ENCODE measurements at regions not wholly inside any gene's neighbourhood (a gene's known extent, or its start where the extent isn't known, plus 50 kb on each side); places are given as distances from the start of the nearest gene placed in this dataset.

DNA sequence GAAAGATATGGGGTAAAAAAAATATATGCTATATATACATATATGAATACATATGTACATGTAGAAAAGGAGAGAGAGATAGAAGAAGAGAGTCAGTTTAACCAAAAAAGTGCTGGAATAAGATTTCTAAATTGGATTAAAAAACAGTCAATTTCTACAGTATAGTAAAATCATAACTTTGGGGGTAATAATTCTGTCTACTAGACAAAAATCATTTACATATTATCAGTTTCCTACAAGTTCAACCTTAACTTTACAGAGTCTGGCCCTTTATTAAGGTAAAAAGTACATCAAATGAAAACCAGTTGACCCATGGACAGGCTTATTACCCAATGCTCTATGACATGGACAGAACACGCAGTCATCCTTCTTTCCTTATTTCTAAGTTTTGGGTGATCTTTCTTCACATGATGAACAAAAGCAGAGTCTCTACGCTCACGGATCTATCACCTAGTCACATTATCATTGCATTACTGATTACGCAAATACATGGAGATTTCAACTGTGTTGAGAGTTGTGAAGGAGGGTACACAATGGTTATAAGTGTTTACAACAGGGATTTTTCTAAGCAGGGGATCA is 63.9 kb upstream of the SMIM36 start:
- no peak overlapping the region for H3K4me3 ChIP-seq (ENCODE audit: low read length in 2 of 2)
- H3K9ac ChIP-seq (ENCODE audit: low read depth, low read length, poor library complexity), result no peak overlapping the region
- H2BK5ac ChIP-seq (ENCODE audit: low read length), result no peak overlapping the region
- H3K4me1 ChIP-seq (ENCODE audit: control insufficient read depth in 2 of 2, insufficient read depth in 1 of 2, low read depth in 1 of 2, low read length in 2 of 2), result peaks cover 0 to 4% of the 10 kb centered on the region in 2 donors
- no peak overlapping the region for H3K23ac ChIP-seq (ENCODE audit: low read depth, low read length, poor library complexity)
- no peak overlapping the region for H3K4ac ChIP-seq (ENCODE audit: low read length)
- no peak overlapping the region for H2AFZ ChIP-seq (ENCODE audit: low read length)
- H4K8ac ChIP-seq (ENCODE audit: low read depth, low read length), result no peak overlapping the region
- no peaks in the 10 kb centered on the region for H3K27me3 ChIP-seq (ENCODE audit: control insufficient read depth in 3 of 3, insufficient read depth in 3 of 3, low read depth in 1 of 3, low read length in 3 of 3)
- DNase-seq (ENCODE audit: low spot score), result no peak
- WGBS, 2 donors (ENCODE audit: extremely low coverage in 2 of 2, insufficient read length in 2 of 2, insufficient replicate concordance in 1 of 2), result no CpG with 5 or more reads among the region's 4 CpGs
- no peak overlapping the region for H2AK5ac ChIP-seq (ENCODE audit: low read depth, low read length)
- H3K79me1 ChIP-seq (ENCODE audit: low read depth, low read length), result no peaks in the 10 kb centered on the region
- no peak overlapping the region for H4K91ac ChIP-seq (ENCODE audit: low read depth, low read length, poor library complexity)
- H3K14ac ChIP-seq (ENCODE audit: low read length), result no peak overlapping the region
- no peak overlapping the region for H2BK12ac ChIP-seq (ENCODE audit: low read length)
- H3K27ac ChIP-seq (replicated peaks; ENCODE audit: low read length), result no peak overlapping the region
- no peak overlapping the region for H2BK120ac ChIP-seq (ENCODE audit: low read depth, low read length)
- H3K18ac ChIP-seq (ENCODE audit: low read length), result no peak overlapping the region
- no peak overlapping the region for H2BK15ac ChIP-seq (ENCODE audit: low read length)
- H3K4me2 ChIP-seq (ENCODE audit: insufficient read depth, low read length, poor library complexity, severe bottlenecking), result no peak overlapping the region
- no peaks in the 10 kb centered on the region for H3K9me3 ChIP-seq (replicated peaks in 1 of 2; ENCODE audit: control insufficient read depth in 2 of 2, insufficient read depth in 1 of 2, low read depth in 1 of 2, low read length in 2 of 2)
- H3K36me3 ChIP-seq (replicated peaks in 1 of 2; ENCODE audit: control insufficient read depth in 2 of 2, insufficient read depth in 2 of 2, low read length in 2 of 2), result no peaks in the 10 kb centered on the region

DNA sequence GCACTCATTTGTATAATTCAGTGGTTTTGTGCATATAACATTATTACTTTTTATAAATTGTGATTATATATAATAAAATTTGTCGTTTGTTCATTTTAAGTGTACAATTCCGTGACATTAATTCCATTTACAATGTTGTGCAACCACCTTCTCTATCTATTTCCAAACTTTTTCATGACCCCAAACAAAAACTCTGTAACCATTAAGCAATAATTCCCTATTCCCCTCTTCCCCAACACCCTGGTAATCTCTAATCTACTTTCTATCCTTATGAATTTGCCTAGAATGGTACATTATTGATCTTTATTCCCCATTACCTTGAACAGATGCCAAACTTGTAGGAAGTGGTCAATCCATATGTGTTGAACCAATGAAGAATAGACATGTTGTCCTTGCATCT is 61.3 kb upstream of the SMIM36 start:
- H3K9ac ChIP-seq (ENCODE audit: low read depth, low read length, poor library complexity), result no peak overlapping the region
- H3K27me3 ChIP-seq (ENCODE audit: control insufficient read depth in 3 of 3, insufficient read depth in 3 of 3, low read depth in 1 of 3, low read length in 3 of 3), result no peaks in the 10 kb centered on the region
- no peak overlapping the region for H3K18ac ChIP-seq (ENCODE audit: low read length)
- no peak overlapping the region for H2BK15ac ChIP-seq (ENCODE audit: low read length)
- H3K27ac ChIP-seq (replicated peaks; ENCODE audit: low read length), result no peak overlapping the region
- no peak for DNase-seq (ENCODE audit: low spot score)
- H3K4ac ChIP-seq (ENCODE audit: low read length), result no peak overlapping the region
- peaks cover 0 to 4% of the 10 kb centered on the region in 2 donors for H3K4me1 ChIP-seq (ENCODE audit: control insufficient read depth in 2 of 2, insufficient read depth in 1 of 2, low read depth in 1 of 2, low read length in 2 of 2)
- no CpG with 5 or more reads among the region's 2 CpGs for WGBS, 2 donors (ENCODE audit: extremely low coverage in 2 of 2, insufficient read length in 2 of 2, insufficient replicate concordance in 1 of 2)
- H3K4me3 ChIP-seq (ENCODE audit: low read length in 2 of 2), result no peak overlapping the region
- H4K91ac ChIP-seq (ENCODE audit: low read depth, low read length, poor library complexity), result no peak overlapping the region
- H3K9me3 ChIP-seq (replicated peaks in 1 of 2; ENCODE audit: control insufficient read depth in 2 of 2, insufficient read depth in 1 of 2, low read depth in 1 of 2, low read length in 2 of 2), result no peaks in the 10 kb centered on the region
- no peak overlapping the region for H2BK5ac ChIP-seq (ENCODE audit: low read length)
- no peak overlapping the region for H2BK12ac ChIP-seq (ENCODE audit: low read length)
- no peak overlapping the region for H2AK5ac ChIP-seq (ENCODE audit: low read depth, low read length)
- no peak overlapping the region for H2AFZ ChIP-seq (ENCODE audit: low read length)
- no peak overlapping the region for H2BK120ac ChIP-seq (ENCODE audit: low read depth, low read length)
- H3K14ac ChIP-seq (ENCODE audit: low read length), result no peak overlapping the region
- H3K23ac ChIP-seq (ENCODE audit: low read depth, low read length, poor library complexity), result no peak overlapping the region
- H3K79me1 ChIP-seq (ENCODE audit: low read depth, low read length), result no peaks in the 10 kb centered on the region
- no peak overlapping the region for H3K4me2 ChIP-seq (ENCODE audit: insufficient read depth, low read length, poor library complexity, severe bottlenecking)
- H3K36me3 ChIP-seq (replicated peaks in 1 of 2; ENCODE audit: control insufficient read depth in 2 of 2, insufficient read depth in 2 of 2, low read length in 2 of 2), result no peaks in the 10 kb centered on the region
- H4K8ac ChIP-seq (ENCODE audit: low read depth, low read length), result no peak overlapping the region

DNA sequence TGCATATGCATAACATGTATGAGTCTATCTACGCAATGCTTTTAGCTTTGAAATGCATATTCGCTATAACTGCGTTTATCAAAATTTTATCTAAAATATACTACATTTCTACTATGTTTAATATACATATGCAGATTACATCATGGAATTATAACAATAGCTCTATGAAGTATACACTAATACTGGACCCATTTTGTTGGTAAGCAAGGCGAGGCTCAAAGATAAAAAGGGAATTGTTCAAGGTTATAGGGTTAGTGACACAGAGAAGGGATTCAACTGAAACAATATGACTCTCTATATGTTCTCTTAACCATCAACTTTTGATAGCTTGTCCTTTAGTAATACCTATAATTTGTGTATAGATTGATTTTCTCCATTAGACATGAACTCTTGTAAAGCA is 60.9 kb upstream of the SMIM36 start:
- Histone ChIP-seq H2BK12ac (ENCODE audit: low read length) (no peak overlapping the region), H3K14ac (ENCODE audit: low read length) (no peak overlapping the region), H2BK5ac (ENCODE audit: low read length) (no peak overlapping the region), H3K4me3 (ENCODE audit: low read length in 2 of 2) (no peak overlapping the region), H3K18ac (ENCODE audit: low read length) (no peak overlapping the region), H3K9ac (ENCODE audit: low read depth, low read length, poor library complexity) (no peak overlapping the region), H3K4me2 (ENCODE audit: insufficient read depth, low read length, poor library complexity, severe bottlenecking) (no peak overlapping the region), H3K27ac (replicated peaks; ENCODE audit: low read length) (no peak overlapping the region), H4K91ac (ENCODE audit: low read depth, low read length, poor library complexity) (no peak overlapping the region), H3K36me3 (replicated peaks in 1 of 2; ENCODE audit: control insufficient read depth in 2 of 2, insufficient read depth in 2 of 2, low read length in 2 of 2) (no peaks in the 10 kb centered on the region), H4K8ac (ENCODE audit: low read depth, low read length) (no peak overlapping the region), H2AK5ac (ENCODE audit: low read depth, low read length) (no peak overlapping the region), H2BK120ac (ENCODE audit: low read depth, low read length) (no peak overlapping the region), H3K9me3 (replicated peaks in 1 of 2; ENCODE audit: control insufficient read depth in 2 of 2, insufficient read depth in 1 of 2, low read depth in 1 of 2, low read length in 2 of 2) (no peaks in the 10 kb centered on the region), H3K4me1 (ENCODE audit: control insufficient read depth in 2 of 2, insufficient read depth in 1 of 2, low read depth in 1 of 2, low read length in 2 of 2) (peaks cover 0 to 4% of the 10 kb centered on the region in 2 donors), H3K79me1 (ENCODE audit: low read depth, low read length) (no peaks in the 10 kb centered on the region), H3K27me3 (ENCODE audit: control insufficient read depth in 3 of 3, insufficient read depth in 3 of 3, low read depth in 1 of 3, low read length in 3 of 3) (no peaks in the 10 kb centered on the region), H3K4ac (ENCODE audit: low read length) (no peak overlapping the region), H2AFZ (ENCODE audit: low read length) (no peak overlapping the region), H3K23ac (ENCODE audit: low read depth, low read length, poor library complexity) (no peak overlapping the region), H2BK15ac (ENCODE audit: low read length) (no peak overlapping the region)
- WGBS, 2 donors (ENCODE audit: extremely low coverage in 2 of 2, insufficient read length in 2 of 2, insufficient replicate concordance in 1 of 2), result 100% methylated on average over 2 of the region's 4 CpGs; no CpG with 5 or more reads in 1 of the 2 donors
- DNase-seq (ENCODE audit: low spot score), result no peak

DNA sequence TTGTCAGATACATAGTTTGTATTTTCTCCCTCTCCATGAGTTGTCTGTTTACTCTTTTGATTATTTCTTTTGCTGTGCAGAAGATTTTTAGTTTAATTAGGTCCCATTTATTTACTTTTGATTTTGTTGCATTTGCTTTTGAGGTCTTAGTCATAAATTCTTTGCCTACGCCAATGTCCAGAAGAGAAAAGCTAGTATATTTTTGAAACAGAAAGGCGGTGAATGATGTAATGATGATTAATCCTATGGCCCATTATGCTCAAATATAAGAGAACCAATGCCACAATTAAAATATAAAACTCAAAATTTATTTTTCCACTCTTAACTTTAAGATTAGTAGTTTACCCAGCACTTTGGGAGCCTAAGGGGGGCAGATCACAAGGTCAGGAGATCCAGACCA is 59.8 kb upstream of the SMIM36 start:
- Histone ChIP-seq H2AK5ac (ENCODE audit: low read depth, low read length) (no peak overlapping the region), H3K4ac (ENCODE audit: low read length) (no peak overlapping the region), H3K9ac (ENCODE audit: low read depth, low read length, poor library complexity) (no peak overlapping the region), H3K27ac (replicated peaks; ENCODE audit: low read length) (no peak overlapping the region), H3K23ac (ENCODE audit: low read depth, low read length, poor library complexity) (no peak overlapping the region), H4K8ac (ENCODE audit: low read depth, low read length) (no peak overlapping the region), H2BK120ac (ENCODE audit: low read depth, low read length) (no peak overlapping the region), H2AFZ (ENCODE audit: low read length) (no peak overlapping the region), H3K9me3 (replicated peaks in 1 of 2; ENCODE audit: control insufficient read depth in 2 of 2, insufficient read depth in 1 of 2, low read depth in 1 of 2, low read length in 2 of 2) (no peaks in the 10 kb centered on the region), H3K4me3 (ENCODE audit: low read length in 2 of 2) (no peak overlapping the region), H3K36me3 (replicated peaks in 1 of 2; ENCODE audit: control insufficient read depth in 2 of 2, insufficient read depth in 2 of 2, low read length in 2 of 2) (no peaks in the 10 kb centered on the region), H3K27me3 (ENCODE audit: control insufficient read depth in 3 of 3, insufficient read depth in 3 of 3, low read depth in 1 of 3, low read length in 3 of 3) (no peaks in the 10 kb centered on the region), H3K4me1 (ENCODE audit: control insufficient read depth in 2 of 2, insufficient read depth in 1 of 2, low read depth in 1 of 2, low read length in 2 of 2) (no peaks in the 10 kb centered on the region), H3K79me1 (ENCODE audit: low read depth, low read length) (no peaks in the 10 kb centered on the region), H4K91ac (ENCODE audit: low read depth, low read length, poor library complexity) (no peak overlapping the region), H2BK15ac (ENCODE audit: low read length) (no peak overlapping the region), H2BK12ac (ENCODE audit: low read length) (no peak overlapping the region), H3K14ac (ENCODE audit: low read length) (no peak overlapping the region), H3K4me2 (ENCODE audit: insufficient read depth, low read length, poor library complexity, severe bottlenecking) (no peak overlapping the region), H2BK5ac (ENCODE audit: low read length) (no peak overlapping the region), H3K18ac (ENCODE audit: low read length) (no peak overlapping the region)
- WGBS, 2 donors (ENCODE audit: extremely low coverage in 2 of 2, insufficient read length in 2 of 2, insufficient replicate concordance in 1 of 2), result no CpG with 5 or more reads among the region's 2 CpGs
- no peak for DNase-seq (ENCODE audit: low spot score)
